HG03064 (cell line): ENCODE measurements at regions not wholly inside any gene's neighbourhood (a gene's known extent, or its start where the extent isn't known, plus 50 kb on each side); places are given as distances from the start of the nearest gene placed in this dataset.

Experiments used
- ATAC-seq: cut with Tn5 transposase; IDR thresholded peaks from one replicate; pipeline ENCODE4 v1.9.1; 2021; ENCODE audit warnings: low read depth; ENCODE audit not compliant: unreplicated experiment

- ATAC-seq: no peak
Observed at GRCh38 chr10:3420527-3421469, 248.2 kb upstream of the PITRM1 start.

DNA sequence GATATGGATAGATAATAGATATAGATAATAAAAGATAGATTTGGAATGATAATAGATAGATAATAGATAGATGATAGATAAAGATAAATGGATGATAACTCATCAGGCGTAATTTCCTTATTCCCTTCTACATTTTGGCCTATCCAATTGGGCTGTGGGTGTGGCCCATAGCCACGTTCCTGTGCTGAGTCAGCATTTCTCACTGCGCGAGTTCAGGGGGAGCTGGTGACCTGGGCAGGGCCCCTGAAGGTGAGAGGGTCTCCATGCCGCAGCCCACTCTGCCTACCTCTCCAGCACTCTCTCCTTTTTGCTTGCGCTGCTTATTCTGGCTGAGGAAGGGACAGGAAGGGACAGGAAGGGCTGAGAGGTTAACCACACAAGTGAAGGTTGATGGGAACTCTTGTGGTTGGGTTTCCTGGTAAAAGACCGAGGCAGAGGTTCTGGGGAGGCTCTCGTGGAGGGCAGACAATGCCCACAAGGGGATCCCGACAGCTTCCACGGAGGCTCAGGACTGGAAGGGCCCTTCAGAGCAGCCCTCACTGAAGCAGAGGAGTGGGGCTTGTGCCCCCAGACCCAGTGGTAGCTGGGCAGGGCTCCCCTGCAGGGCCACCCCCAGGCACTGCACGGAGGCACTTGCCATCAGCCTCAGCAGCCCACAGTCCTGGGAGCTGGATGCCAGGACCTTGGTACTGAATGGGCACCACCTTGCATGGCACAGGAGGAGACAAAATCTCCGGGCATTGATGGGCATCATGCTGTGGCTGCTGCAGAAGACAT lies 247.3 kb upstream of the PITRM1 start:
- no peak for ATAC-seq

GRCh38 chr10:3418926-3419325 lies 246.3 kb upstream of the PITRM1 start:
- no peak for ATAC-seq

- ATAC-seq: no peak
Observed at GRCh38 chr10:3418041-3418754, 245.6 kb upstream of the PITRM1 start.

DNA sequence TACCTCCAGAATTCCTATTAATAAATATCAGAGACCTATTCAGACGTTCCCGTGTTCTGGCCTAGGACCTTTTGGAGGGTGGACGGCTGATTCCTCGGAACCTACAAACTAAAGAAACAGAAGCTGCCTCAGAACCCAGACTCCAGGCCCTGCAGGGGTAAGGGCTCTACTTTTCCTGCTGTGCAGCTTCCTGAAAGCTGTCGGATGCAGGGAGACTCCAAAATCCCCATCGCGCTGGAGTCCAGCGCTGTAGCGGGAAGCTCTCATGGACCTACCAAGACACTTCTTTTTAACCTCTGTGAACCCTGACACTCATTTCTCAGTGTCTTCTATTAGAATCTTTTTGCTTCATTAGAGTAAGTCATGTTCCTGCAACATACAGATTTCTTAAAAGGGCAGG lies 244.5 kb upstream of the PITRM1 start:
- ATAC-seq: no peak

GRCh38 chr10:3415878-3416605 lies 243.5 kb upstream of the PITRM1 start:
- ATAC-seq: no peak

- no peak for ATAC-seq
Observed at GRCh38 chr10:3415038-3415736, 242.6 kb upstream of the PITRM1 start.

DNA sequence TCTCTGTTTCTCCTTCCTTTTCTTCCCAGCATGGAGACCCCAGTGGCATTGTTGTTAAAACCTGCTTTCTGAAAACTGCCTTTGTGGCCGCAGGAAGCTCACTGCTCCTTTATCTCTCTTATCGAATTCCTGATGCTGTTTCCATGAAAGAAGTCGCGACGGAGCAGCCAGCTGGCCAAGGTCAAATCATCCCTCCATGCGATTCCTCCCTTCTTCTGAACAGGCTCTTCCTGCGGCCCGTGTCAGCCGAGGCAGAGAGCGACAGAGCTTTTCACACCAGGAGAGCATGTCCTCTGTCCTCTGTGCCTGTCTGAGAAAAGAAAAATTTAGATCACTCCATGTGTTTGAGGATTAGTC lies 242.1 kb upstream of the PITRM1 start:
- ATAC-seq: no peak

DNA sequence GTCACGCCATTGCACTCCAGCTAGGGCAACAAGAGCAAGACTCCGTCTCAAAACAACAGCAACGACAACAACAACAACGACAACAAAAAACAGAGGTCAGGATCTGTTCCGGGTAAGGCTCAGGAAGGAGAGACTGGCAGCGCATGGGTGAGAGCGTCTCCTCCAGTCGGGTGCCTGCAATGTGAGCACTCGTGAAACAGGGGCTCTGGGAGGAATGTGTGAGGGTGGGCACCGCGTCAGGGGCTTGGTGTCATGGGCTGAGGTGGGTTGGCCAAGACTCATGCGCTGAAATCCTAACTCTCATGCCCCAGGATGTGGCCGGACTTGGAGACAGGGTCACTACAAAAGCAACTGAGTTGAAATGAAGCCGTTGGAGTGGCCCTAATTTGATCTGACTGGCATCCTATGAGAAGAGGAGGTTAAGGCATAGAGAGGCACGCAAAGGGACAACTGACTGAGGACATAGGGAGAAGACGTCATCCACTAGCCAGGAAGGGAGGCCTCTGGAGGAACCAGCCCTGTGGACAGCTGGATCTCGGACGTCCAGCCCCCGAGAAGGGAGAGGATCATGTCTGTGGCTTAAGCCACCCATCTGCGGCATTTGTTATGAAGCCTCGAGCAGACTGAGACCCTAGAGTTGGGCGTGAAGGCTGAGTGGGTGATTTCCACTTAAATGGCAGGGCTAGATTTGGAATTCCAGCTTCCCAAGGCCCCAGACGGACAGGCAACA lies 241.5 kb upstream of the PITRM1 start:
- no peak for ATAC-seq

DNA sequence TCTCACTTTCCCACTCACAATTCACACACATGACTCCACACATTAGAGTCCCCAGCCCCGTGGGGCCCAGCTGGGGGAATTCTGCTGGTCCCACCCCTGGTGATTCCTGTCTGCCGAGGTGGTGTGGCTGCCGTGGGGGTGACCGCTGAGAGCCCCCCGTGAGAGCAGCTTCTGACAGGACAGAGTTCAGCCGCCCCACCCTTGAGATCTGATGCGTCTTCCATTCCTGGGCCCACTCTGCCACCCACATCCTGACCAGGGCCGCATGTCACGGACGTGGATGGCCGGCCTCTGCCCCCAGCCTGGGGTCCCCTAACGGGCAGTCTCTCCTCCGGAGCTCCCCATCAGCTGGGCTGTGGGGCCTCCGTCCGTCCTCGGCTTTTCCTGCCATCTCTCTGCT lies 240.1 kb upstream of the PITRM1 start:
- ATAC-seq: no peak

DNA sequence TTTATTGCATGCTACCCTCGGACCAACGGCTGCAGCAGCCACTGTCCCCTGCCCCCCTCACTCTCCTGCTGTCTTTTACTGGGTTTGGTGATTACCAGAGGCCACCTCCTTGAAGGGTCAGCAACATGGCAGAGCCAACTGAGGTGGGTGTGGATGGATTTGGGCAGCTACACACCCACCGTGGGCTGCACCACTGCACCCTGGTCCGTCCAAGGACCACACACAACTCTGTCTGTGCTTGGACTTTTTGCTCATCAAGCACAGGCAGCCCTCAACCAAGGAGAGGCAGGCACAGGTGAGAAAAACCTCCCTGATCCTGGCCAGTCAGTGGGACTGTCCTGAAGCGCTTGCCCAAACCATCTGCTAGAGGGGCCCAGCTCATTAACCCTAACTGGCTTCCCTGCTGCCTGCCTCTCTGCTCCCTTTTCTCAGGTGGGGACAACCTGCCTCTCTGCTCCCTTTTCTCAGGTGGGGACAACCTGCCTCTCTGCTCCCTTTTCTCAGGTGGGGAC lies 239.5 kb upstream of the PITRM1 start:
- ATAC-seq: no peak

GRCh38 chr10:3411044-3411443 lies 238.5 kb upstream of the PITRM1 start:
- no peak for ATAC-seq

DNA sequence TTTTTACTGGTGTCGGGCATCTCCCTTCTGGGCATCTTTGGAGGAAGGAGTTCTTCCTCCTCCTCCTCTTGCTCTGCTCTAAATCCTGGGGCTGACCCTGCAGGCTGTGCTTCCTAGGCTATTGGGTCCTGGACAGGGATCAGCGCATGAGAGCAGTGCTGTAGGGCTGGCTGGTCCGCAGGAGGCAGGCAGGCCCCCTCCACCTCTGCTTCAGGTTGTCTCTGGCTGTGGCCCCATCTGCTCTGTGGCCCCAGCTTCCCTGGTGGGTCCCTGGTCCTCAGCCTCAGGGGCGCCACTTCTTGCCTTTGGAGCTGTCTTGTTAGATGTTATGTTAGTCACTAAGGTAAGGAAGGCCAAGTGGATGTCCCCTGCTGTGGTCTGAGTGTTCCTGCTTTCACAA lies 237.3 kb upstream of the PITRM1 start:
- no peak for ATAC-seq

GRCh38 chr10:3408603-3409365 lies 236.2 kb upstream of the PITRM1 start:
- ATAC-seq: no peak

DNA sequence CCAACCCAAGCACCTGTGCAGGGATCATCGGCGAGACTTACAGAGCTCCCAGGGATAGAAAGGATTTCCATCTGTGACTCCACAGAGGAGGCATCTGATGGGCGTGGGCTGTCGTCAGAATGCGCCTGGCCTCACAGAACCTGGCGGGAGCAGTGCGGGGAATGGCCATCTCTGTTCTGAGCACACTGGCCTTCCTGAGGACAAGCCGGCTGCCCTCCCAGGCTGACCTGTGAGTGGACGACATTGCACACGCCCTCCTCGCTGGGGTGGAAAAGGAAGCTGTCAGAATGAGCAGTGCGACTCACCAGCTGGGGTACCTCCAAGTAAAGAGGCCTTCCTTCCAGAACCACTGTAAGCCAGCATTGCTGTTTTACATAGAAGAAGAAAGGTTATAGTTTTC lies 234.6 kb upstream of the PITRM1 start:
- no peak for ATAC-seq

DNA sequence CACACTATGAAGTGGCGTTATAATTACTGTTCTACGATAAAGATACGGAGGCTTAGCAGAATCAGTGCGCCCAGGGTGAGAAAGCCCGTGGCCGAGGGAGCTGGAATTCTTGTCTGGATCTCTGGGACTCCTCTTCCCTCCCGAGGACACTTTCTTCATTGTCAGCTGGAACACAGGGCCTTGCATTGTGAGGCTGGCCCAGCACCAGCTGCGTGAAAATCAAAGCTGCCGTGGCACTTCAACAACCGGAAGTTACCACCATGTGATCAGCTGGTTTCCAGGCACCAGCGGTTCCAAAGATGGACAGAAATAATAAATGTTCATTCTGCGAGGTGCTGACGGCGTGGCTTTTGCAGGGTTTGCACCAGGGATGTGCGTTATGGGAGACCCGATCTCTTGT lies 234.0 kb upstream of the PITRM1 start:
- no peak for ATAC-seq

DNA sequence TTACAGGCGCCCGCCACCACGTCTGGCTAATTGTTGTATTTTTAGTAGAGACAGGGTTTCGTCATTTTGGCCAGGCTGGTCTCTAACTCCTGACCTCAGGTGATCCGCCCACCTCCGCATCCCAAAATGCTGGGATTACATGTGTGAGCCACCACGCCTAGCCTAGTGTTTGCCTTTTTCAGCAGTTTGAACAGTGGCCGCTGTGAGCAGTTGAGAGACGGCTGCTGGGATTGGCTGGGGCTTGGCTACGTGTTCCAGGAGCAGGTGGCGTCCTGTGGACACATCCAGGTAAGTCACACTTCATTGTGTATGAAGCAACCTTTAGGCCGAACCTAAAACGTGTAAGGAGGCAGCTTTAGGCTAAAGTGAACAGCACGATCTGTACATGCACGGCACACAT lies 231.8 kb upstream of the PITRM1 start:
- ATAC-seq: no peak

- ATAC-seq: no peak
Observed at GRCh38 chr10:3402187-3402751, 229.7 kb upstream of the PITRM1 start.
